DOHH2 (cell line): ENCODE measurements at regions not wholly inside any gene's neighbourhood (a gene's known extent, or its start where the extent isn't known, plus 50 kb on each side); places are given as distances from the start of the nearest gene placed in this dataset.

Experiments used
- H3F3A ChIP-seq: fragments of 200-600 bp; sonication (generic), shearing (Covaris generic); 2 replicates; pipeline ENCODE4 v1.6.0; 2016; ENCODE audit warnings: antibody characterized with exemption, mild to moderate bottlenecking; ENCODE audit not compliant: control insufficient read depth, insufficient read depth
- H3K27ac ChIP-seq: fragments of 200-600 bp; sonication (generic); 2 replicates; pipeline ENCODE4 v1.5.1; 2014; ENCODE audit warnings: low read depth, mild to moderate bottlenecking, low read length, moderate library complexity
- H3K27me3 ChIP-seq: fragments of 200-600 bp; sonication (generic); 2 replicates; pipeline ENCODE4 v1.6.1; 2014; ENCODE audit warnings: mild to moderate bottlenecking, low read length, mixed read lengths; ENCODE audit not compliant: control insufficient read depth
- H3K36me3 ChIP-seq: fragments of 200-600 bp; sonication (generic); 2 replicates; pipeline ENCODE4 v1.6.1; 2014; ENCODE audit warnings: mild to moderate bottlenecking, low read length, moderate library complexity, mixed read lengths; ENCODE audit not compliant: control insufficient read depth
- H3K4me1 ChIP-seq: fragments of 200-600 bp; sonication (generic); 2 replicates; pipeline ENCODE4 v1.6.1; 2014; ENCODE audit warnings: mild to moderate bottlenecking, low read length, mixed read lengths; ENCODE audit not compliant: control insufficient read depth
- H3K4me2 ChIP-seq: fragments of 200-600 bp; sonication (generic); 2 replicates; pipeline ENCODE4 v1.6.0; 2014; ENCODE audit warnings: mild to moderate bottlenecking, low read length, moderate library complexity
- H3K4me3 ChIP-seq: fragments of 200-600 bp; sonication (generic); 2 replicates; pipeline ENCODE4 v1.5.1; 2014; ENCODE audit warnings: mild to moderate bottlenecking, low read length, mixed read lengths
- H3K79me2 ChIP-seq: fragments of 200-600 bp; sonication (generic); 2 replicates; pipeline ENCODE4 v1.6.1; 2014; ENCODE audit warnings: mild to moderate bottlenecking, low read length, mixed read lengths; ENCODE audit not compliant: control insufficient read depth
- H3K9me2 ChIP-seq: fragments of 200-600 bp; sonication (generic); replicated peaks from 2 replicates; pipeline ENCODE4 v1.6.1; 2014; ENCODE audit warnings: mild to moderate bottlenecking, low read length, mixed read lengths; ENCODE audit not compliant: control insufficient read depth
- H3K9me3 ChIP-seq: fragments of 200-600 bp; sonication (generic); 2 replicates; pipeline ENCODE4 v1.6.1; 2014; ENCODE audit warnings: antibody characterized with exemption, low read length, mixed read lengths; ENCODE audit not compliant: control insufficient read depth, insufficient read depth
- H4K20me1 ChIP-seq: fragments of 200-600 bp; sonication (generic); 2 replicates; pipeline ENCODE4 v1.6.0; 2014; ENCODE audit warnings: low read depth, mild to moderate bottlenecking, antibody characterized with exemption, low read length, moderate library complexity; ENCODE audit not compliant: control insufficient read depth, insufficient read depth
- CTCF ChIP-seq: fragments of 200-600 bp; sonication (generic); IDR thresholded peaks from one replicate; pipeline ENCODE4 v1.5.1; 2014; ENCODE audit warnings: antibody characterized with exemption, mild to moderate bottlenecking, low read depth, low read length; ENCODE audit not compliant: poor library complexity, severe bottlenecking
- EZH2phosphoT487 ChIP-seq: fragments of 200-600 bp; sonication (generic); IDR thresholded peaks from 2 replicates; pipeline ENCODE4 v1.6.1; 2017; ENCODE audit warnings: borderline replicate concordance, mild to moderate bottlenecking, antibody characterized with exemption, low read length, moderate library complexity, mixed read lengths

GRCh38 chrX:13195340-13195739 is 124.5 kb downstream of the ATXN3L start:
- no peaks in the 10 kb centered on the region for H3K36me3 ChIP-seq
- no peak overlapping the region for H3K4me2 ChIP-seq
- no peaks in the 10 kb centered on the region for H3K9me3 ChIP-seq
- H3K79me2 ChIP-seq, result no peaks in the 10 kb centered on the region
- H3F3A ChIP-seq, result no peaks in the 10 kb centered on the region
- H3K27me3 ChIP-seq, result no peaks in the 10 kb centered on the region
- TF ChIP-seq EZH2phosphoT487 (no peak), CTCF (no peak)
- H3K4me1 ChIP-seq, result peaks cover 12% of the 10 kb centered on the region
- no peak overlapping the region for H3K4me3 ChIP-seq
- no peaks in the 10 kb centered on the region for H4K20me1 ChIP-seq
- H3K27ac ChIP-seq, result no peak overlapping the region
- H3K9me2 ChIP-seq, result no peaks in the 10 kb centered on the region

GRCh38 chrX:13194291-13195103 is 125.4 kb downstream of the ATXN3L start:
- no peaks in the 10 kb centered on the region for H3K79me2 ChIP-seq
- no peaks in the 10 kb centered on the region for H3K9me3 ChIP-seq
- TF ChIP-seq EZH2phosphoT487, result no peak
- H3K4me2 ChIP-seq, result no peak overlapping the region
- H3K36me3 ChIP-seq, result no peaks in the 10 kb centered on the region
- peaks cover 12% of the 10 kb centered on the region for H3K4me1 ChIP-seq
- H3K27ac ChIP-seq, result no peak overlapping the region
- H4K20me1 ChIP-seq, result no peaks in the 10 kb centered on the region
- H3K27me3 ChIP-seq, result no peaks in the 10 kb centered on the region
- H3F3A ChIP-seq, result no peaks in the 10 kb centered on the region
- H3K9me2 ChIP-seq, result no peaks in the 10 kb centered on the region
- no peak overlapping the region for H3K4me3 ChIP-seq

- TF ChIP-seq CTCF, result no peak
- no peak for TF ChIP-seq EZH2phosphoT487
- no peaks in the 10 kb centered on the region for H3K36me3 ChIP-seq
- no peaks in the 10 kb centered on the region for H3K9me3 ChIP-seq
- no peaks in the 10 kb centered on the region for H3K27me3 ChIP-seq
- no peaks in the 10 kb centered on the region for H3K9me2 ChIP-seq
- H3K4me3 ChIP-seq, result no peak overlapping the region
- H3K27ac ChIP-seq, result no peak overlapping the region
- no peaks in the 10 kb centered on the region for H3F3A ChIP-seq
- no peak overlapping the region for H3K4me2 ChIP-seq
- H3K79me2 ChIP-seq, result no peaks in the 10 kb centered on the region
- H4K20me1 ChIP-seq, result no peaks in the 10 kb centered on the region
- peaks cover 12% of the 10 kb centered on the region for H3K4me1 ChIP-seq
These were observed 129.8 kb downstream of the ATXN3L start for GRCh38 chrX:13190051-13190450.

GRCh38 chrX:13189380-13189779 is 130.5 kb downstream of the ATXN3L start:
- H3K79me2 ChIP-seq, result no peaks in the 10 kb centered on the region
- no peak overlapping the region for H3K4me3 ChIP-seq
- no peak overlapping the region for H3K4me2 ChIP-seq
- no peaks in the 10 kb centered on the region for H3K36me3 ChIP-seq
- no peak overlapping the region for H3K27ac ChIP-seq
- peaks cover 7% of the 10 kb centered on the region for H3K4me1 ChIP-seq
- H3K9me3 ChIP-seq, result no peaks in the 10 kb centered on the region
- H3K27me3 ChIP-seq, result no peaks in the 10 kb centered on the region
- H3K9me2 ChIP-seq, result no peaks in the 10 kb centered on the region
- no peaks in the 10 kb centered on the region for H4K20me1 ChIP-seq
- TF ChIP-seq EZH2phosphoT487 (no peak), CTCF (no peak)
- no peaks in the 10 kb centered on the region for H3F3A ChIP-seq
